SK-N-SH (cell line): ENCODE measurements at regions not wholly inside any gene's neighbourhood (a gene's known extent, or its start where the extent isn't known, plus 50 kb on each side); places are given as distances from the start of the nearest gene placed in this dataset.

Experiments used
- CTCF ChIA-PET: fragments of 300-600, 350-600 bp; formaldehyde crosslinking; extraction: SDS; loops from one replicate; lab custom pipeline; 2021; lab: Yijun Ruan, JAX
- POLR2A ChIA-PET: fragments of 350-600 bp; sonication (Branson Sonifier 250); formaldehyde crosslinking; extraction: SDS; loops from one replicate; lab custom pipeline; 2020; ENCODE audit warnings: antibody characterized with exemption, inconsistent platforms; lab: Yijun Ruan, JAX
- DNase-seq: peaks from one replicate; pipeline ENCODE4 v3.0.0; 2012
- H2AFZ ChIP-seq: fragments of 200-600 bp; sonication (generic); 2 replicates; pipeline ENCODE4 v1.8.1; 2016; ENCODE audit warnings: antibody characterized with exemption, mild to moderate bottlenecking, low read depth
- H3F3A ChIP-seq: fragments of 200-600 bp; sonication (generic); replicated peaks from 2 replicates; pipeline ENCODE3; 2016; ENCODE audit warnings: antibody characterized with exemption, mild to moderate bottlenecking; ENCODE audit not compliant: insufficient read depth
- H3K27ac ChIP-seq, 2 experiments: fragments of 200-500 bp in 1 of 2; fragments of 200-600 bp in 1 of 2; sonication (Bioruptor generic) in 1 of 2; sonication (generic), shearing (Covaris generic) in 1 of 2; 2 replicates each; pipeline versions ENCODE4 v1.5.1 to v1.6.1; 2014 to 2016; ENCODE audit warnings: low read depth in 2 of 2, inconsistent platforms in 1 of 2, low read length in 1 of 2, mild to moderate bottlenecking in 1 of 2, mixed read lengths in 1 of 2
- H3K27me3 ChIP-seq: fragments of 200-600 bp; sonication (generic), shearing (Covaris generic); 2 replicates; pipeline ENCODE4 v1.6.1; 2016; ENCODE audit warnings: mixed run types; ENCODE audit not compliant: insufficient read depth
- H3K36me3 ChIP-seq, 2 experiments: fragments of 200-500 bp in 1 of 2; fragments of 200-600 bp in 1 of 2; sonication (Bioruptor generic) in 1 of 2; sonication (generic) in 1 of 2; replicated peaks in 1 of 2; 2 replicates each; pipeline versions ENCODE3 to v1.5.1; 2014 to 2016; ENCODE audit warnings: low read length in 1 of 2, mild to moderate bottlenecking in 1 of 2; ENCODE audit not compliant: insufficient read depth in 2 of 2, control insufficient read depth in 1 of 2
- H3K4me1 ChIP-seq, 2 experiments: fragments of 200-500 bp in 1 of 2; fragments of 200-600 bp in 1 of 2; sonication (Bioruptor generic) in 1 of 2; sonication (generic), shearing (Covaris generic) in 1 of 2; 2 replicates each; pipeline versions ENCODE4 v1.5.1 to v1.6.1; 2014 to 2016; ENCODE audit warnings: low read depth in 1 of 2, low read length in 1 of 2, mixed run types in 1 of 2; ENCODE audit not compliant: insufficient read depth in 2 of 2, control insufficient read depth in 1 of 2
- H3K4me2 ChIP-seq: fragments of 200-600 bp; sonication (generic), shearing (Covaris generic); 2 replicates; pipeline ENCODE4 v1.6.1; 2017; ENCODE audit warnings: mixed run types
- H3K4me3 ChIP-seq, 2 experiments: fragments of 200-500 bp in 1 of 2; fragments of 200-600 bp in 1 of 2; sonication (Bioruptor generic) in 1 of 2; sonication (generic), shearing (Covaris generic) in 1 of 2; 2 replicates each; pipeline versions ENCODE4 v1.5.1 to v1.8.1; 2014 to 2016; ENCODE audit warnings: low read depth in 2 of 2, inconsistent platforms in 1 of 2, low read length in 1 of 2, mild to moderate bottlenecking in 1 of 2, mixed read lengths in 1 of 2, moderate library complexity in 1 of 2
- H3K79me2 ChIP-seq: fragments of 200-600 bp; sonication (generic); 2 replicates; pipeline ENCODE4 v1.8.1; 2017; ENCODE audit warnings: mild to moderate bottlenecking; ENCODE audit not compliant: insufficient read depth
- H3K9ac ChIP-seq: fragments of 200-600 bp; sonication (generic); 2 replicates; pipeline ENCODE4 v1.6.1; 2017; ENCODE audit warnings: mixed run types
- H3K9me2 ChIP-seq: fragments of 200-600 bp; sonication (generic); 2 replicates; pipeline ENCODE4 v1.6.1; 2017; ENCODE audit warnings: mixed run types
- H3K9me3 ChIP-seq: fragments of 200-600 bp; sonication (generic); 2 replicates; pipeline ENCODE4 v1.6.1; 2017; ENCODE audit warnings: mixed run types, mild to moderate bottlenecking, moderate library complexity
- H4K20me1 ChIP-seq: fragments of 200-600 bp; sonication (generic); 2 replicates; pipeline ENCODE4 v1.6.1; 2017; ENCODE audit warnings: mild to moderate bottlenecking, mixed run types; ENCODE audit not compliant: insufficient read depth
- CTCF ChIP-seq: fragments of 200-600 bp; sonication (generic); IDR thresholded peaks from 2 replicates; pipeline ENCODE4 v1.6.1; 2017; ENCODE audit warnings: antibody characterized with exemption, mild to moderate bottlenecking, moderate library complexity
- EP300 ChIP-seq, 2 experiments: IDR thresholded peaks; 2 replicates each; pipeline versions ENCODE4 v1.4.0 to v1.6.1; 2012; ENCODE audit warnings: borderline replicate concordance in 1 of 2, low read depth in 1 of 2, low read length in 1 of 2
- FOSL2 ChIP-seq: IDR thresholded peaks from 2 replicates; pipeline ENCODE4 v1.4.0; 2012; ENCODE audit warnings: low read depth, mild to moderate bottlenecking, moderate library complexity, borderline replicate concordance
- MAX ChIP-seq: IDR thresholded peaks from 2 replicates; pipeline ENCODE4 v1.4.0; 2012; ENCODE audit warnings: low read depth
- POLR2AphosphoS5 ChIP-seq: IDR thresholded peaks from 2 replicates; pipeline ENCODE4 v1.6.1; 2012; ENCODE audit warnings: low read depth, low read length
- RAD21 ChIP-seq: IDR thresholded peaks from 2 replicates; pipeline ENCODE4 v1.6.1; 2012; ENCODE audit warnings: mild to moderate bottlenecking, low read length
- RCOR1 ChIP-seq: fragments of 150-350 bp; IDR thresholded peaks from 2 replicates; pipeline ENCODE4 v1.6.1; 2017; ENCODE audit warnings: antibody characterized with exemption, low read length
- REST ChIP-seq: IDR thresholded peaks from 2 replicates; pipeline ENCODE4 v1.6.1; 2012; ENCODE audit warnings: mild to moderate bottlenecking, low read depth, low read length, moderate library complexity
- RFX5 ChIP-seq: IDR thresholded peaks from 2 replicates; pipeline ENCODE4 v1.6.1; 2012; ENCODE audit warnings: mild to moderate bottlenecking, improper control_type of control experiment, low read length
- WGBS: methylation state at CpG from one replicate; pipeline ENCODE4 v1.1.6; 2017; ENCODE audit warnings: low lambda C conversion rate; 5-methylcytosine and 5-hydroxymethylcytosine counted together

DNA sequence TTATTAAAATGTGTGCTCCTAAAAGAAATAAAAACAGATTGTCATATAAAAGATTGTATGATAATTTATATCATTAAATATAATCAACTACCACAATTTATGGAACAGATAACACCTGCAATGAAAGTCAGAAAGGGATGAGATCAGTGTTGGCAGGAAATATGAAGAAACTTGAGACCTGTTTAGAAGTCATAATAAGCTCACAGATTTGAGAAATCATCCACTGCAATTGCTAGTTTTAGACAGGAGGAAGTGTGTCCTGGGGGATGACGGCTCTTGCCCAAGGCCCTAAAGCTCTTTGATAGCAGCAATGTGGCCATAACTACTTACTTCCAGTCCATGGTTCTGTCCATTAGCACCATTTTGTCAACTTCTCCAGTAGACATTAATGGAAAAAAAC, 122.8 kb upstream of the SOX5 start:
- H3F3A ChIP-seq = peaks cover 3% of the 10 kb centered on the region
- ChIA-PET CTCF (no interaction called here), POLR2A (no interaction called here)
- H4K20me1 ChIP-seq = no peaks in the 10 kb centered on the region
- no peak overlapping the region for H3K4me2 ChIP-seq
- no peak for DNase-seq
- H3K9me3 ChIP-seq = no peaks in the 10 kb centered on the region
- H3K36me3 ChIP-seq = no peaks in the 10 kb centered on the region
- H3K4me3 ChIP-seq = no peak overlapping the region
- H3K27me3 ChIP-seq = no peaks in the 10 kb centered on the region
- H3K27ac ChIP-seq = no peak overlapping the region
- H3K9me2 ChIP-seq = no peaks in the 10 kb centered on the region
- no peak overlapping the region for H2AFZ ChIP-seq
- no peaks in the 10 kb centered on the region; a peak in 1 of 4 replicates for H3K4me1 ChIP-seq
- 58% methylated on average over 1 of the region's 1 CpG for WGBS
- H3K79me2 ChIP-seq = no peaks in the 10 kb centered on the region
- H3K9ac ChIP-seq = no peak overlapping the region
- TF ChIP-seq EP300 (IDR thresholded peaks at IDR 0.05; ENCODE audit: borderline replicate concordance in 1 of 2, low read depth in 1 of 2, low read length in 1 of 2) (no peak), RCOR1 (no peak)

DNA sequence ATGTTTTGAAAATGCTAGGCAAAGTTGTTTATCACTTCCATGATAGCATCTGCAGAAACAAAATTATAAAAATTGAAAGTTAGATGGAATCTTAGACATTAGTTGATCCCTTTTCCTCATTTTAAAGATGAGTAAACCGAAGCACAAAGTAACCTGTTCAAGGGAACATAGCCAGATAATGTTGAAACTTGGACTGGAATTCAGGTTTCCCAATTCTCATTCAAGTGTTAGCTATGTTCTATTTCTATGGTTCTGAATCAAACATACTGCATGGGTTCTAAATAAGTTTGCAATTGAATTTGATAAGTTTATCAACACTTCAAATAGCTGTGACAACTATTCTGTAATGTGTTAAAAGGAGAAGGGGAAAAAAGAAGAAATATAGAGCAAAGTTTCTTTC, 122.4 kb upstream of the SOX5 start:
- DNase-seq = no peak
- WGBS = 57% methylated on average over 1 of the region's 1 CpG
- Histone ChIP-seq H2AFZ (no peak overlapping the region), H3K4me3 (no peak overlapping the region), H3K9ac (no peak overlapping the region), H3K4me1 (no peaks in the 10 kb centered on the region; a peak in 1 of 4 replicates), H3F3A (peaks cover 6% of the 10 kb centered on the region), H4K20me1 (no peaks in the 10 kb centered on the region), H3K4me2 (no peak overlapping the region), H3K79me2 (no peaks in the 10 kb centered on the region), H3K9me3 (no peaks in the 10 kb centered on the region), H3K36me3 (no peaks in the 10 kb centered on the region), H3K27ac (no peak overlapping the region), H3K27me3 (no peaks in the 10 kb centered on the region), H3K9me2 (no peaks in the 10 kb centered on the region)
- TF ChIP-seq RFX5 (no peak), MAX (no peak), CTCF (no peak), FOSL2 (no peak), RAD21 (no peak), POLR2AphosphoS5 (no peak), REST (no peak)
- ChIA-PET POLR2A (no interaction called here), CTCF (no interaction called here)
